HT1080 (cell line): ENCODE measurements at regions not wholly inside any gene's neighbourhood (a gene's known extent, or its start where the extent isn't known, plus 50 kb on each side); places are given as distances from the start of the nearest gene placed in this dataset.
A peak's percentile ranks its signal among the peaks of the same experiment; 100 is the strongest.

Source experiments
- DNase-seq: peaks from one replicate; pipeline ENCODE4 v3.0.0-alpha.2; 2015; ENCODE audit warnings: low read depth

DNA sequence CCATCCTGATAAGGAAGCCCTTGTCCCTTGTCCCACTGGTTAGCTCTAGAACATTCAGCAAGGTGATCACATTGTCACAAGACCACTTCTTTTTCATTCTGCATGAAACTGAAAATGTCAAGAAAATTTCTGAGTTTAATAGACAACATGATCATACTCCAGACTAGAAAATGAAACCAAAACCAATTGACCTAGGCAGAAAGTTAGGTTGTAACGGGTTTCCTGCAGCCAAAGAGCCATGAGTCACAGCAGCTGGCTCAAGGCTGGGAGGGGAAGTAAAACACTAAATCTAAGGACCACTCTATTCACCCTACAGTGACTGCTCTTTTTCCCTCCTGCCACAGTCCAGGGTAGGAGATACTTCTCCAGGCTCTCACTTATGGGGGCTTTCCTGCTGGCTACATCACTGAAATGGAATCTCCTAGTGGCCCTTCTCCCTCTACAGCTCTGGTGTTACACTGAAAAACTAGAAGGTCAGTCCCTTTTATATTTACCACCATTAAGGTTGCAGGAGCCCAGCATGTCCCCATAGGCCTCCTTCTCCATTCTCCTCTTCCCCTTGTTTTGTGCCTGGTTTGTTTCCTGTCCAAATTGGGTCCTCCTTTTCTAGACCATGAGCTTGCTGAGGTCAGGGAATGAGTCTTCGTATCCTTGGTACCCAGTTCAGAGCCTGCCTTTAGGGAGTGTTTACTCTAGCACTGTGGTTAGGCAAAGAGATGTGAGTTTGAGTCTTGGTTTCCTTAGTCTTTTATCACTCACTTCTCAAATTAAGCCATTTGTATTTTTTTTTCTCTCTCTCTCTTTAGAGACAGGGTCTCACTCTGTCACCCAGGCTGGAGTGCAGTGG lies 236.5 kb upstream of the JUN start:
- DNase-seq: peak; percentile 85

DNA sequence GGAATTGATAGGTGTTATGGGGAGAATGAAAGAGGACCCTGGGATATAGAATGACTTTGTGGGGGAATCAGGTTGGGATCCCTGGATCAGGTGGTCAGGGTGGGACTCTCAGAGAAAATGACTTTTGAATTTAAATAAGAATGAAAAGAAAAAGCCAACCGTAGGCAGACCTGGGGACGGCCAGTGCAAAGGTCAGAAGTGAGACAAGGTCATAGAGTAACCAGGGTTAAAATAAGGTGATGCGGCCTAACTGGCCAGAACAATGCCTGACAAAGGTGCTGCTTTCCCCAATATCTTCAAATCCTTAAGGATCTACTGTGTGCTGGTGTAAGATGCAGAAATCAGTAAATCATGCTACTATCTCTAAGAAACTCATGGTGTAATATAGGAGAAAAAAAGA lies 238.4 kb upstream of the JUN start:
- DNase-seq: no peak

GRCh38 chr1:59022799-59023198 lies 239.0 kb upstream of the JUN start:
- DNase-seq: no peak

- DNase-seq: peak; percentile 83
These were observed 241.4 kb upstream of the JUN start for GRCh38 chr1:59025201-59025600.

DNA sequence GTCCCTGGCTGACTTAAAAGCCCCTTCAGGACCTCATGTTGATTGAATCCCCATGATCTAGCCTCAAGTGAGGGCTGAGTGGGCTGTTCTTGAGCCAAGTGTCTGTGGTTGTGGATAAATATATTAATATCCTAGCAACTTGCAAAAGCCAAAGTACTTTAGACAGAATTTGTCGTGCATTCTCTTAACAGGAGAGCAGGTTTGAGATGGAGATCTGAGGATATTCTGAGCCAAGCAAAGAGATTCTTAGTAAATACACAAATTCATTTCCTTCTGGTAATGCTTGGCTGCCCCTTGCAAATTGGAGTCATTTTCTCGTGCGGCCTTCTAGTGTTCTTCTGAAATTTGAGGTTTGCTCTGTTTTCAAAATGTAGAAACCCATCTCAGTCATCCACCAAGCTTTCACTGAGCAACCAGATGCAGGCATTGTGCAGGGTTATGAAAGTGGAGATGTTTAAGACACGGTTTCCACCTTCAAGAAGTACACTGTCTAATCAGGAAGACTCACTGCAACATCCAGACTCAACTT lies 242.1 kb upstream of the JUN start:
- DNase-seq: no peak

GRCh38 chr1:59026472-59026948 lies 242.7 kb upstream of the JUN start:
- DNase-seq: peak; percentile 26

DNA sequence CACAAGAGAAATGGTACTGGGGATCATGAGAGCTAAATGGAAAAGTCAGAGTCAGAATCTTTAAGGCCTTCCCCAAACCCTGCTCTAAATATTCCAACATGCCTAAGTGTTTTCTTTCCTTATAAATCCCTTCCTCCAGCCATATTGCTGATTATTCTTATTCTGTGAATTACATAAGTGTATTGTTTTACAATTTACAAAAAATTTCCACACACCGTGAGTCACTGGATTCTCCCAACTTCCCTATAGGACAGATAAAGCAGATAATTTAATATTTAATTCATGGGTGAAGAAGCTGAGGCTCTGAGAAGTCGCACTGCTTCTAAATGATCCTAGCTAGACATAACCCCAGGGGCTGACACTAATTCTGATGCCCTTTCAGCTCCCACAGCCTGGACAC lies 243.3 kb upstream of the JUN start:
- no peak for DNase-seq

- DNase-seq: no peak
These were observed 244.2 kb upstream of the JUN start for GRCh38 chr1:59028048-59028447.

- peak; percentile 63 for DNase-seq
These were observed 245.7 kb upstream of the JUN start for GRCh38 chr1:59029411-59030167.

GRCh38 chr1:59032228-59032627 lies 248.4 kb upstream of the JUN start:
- DNase-seq: no peak

DNA sequence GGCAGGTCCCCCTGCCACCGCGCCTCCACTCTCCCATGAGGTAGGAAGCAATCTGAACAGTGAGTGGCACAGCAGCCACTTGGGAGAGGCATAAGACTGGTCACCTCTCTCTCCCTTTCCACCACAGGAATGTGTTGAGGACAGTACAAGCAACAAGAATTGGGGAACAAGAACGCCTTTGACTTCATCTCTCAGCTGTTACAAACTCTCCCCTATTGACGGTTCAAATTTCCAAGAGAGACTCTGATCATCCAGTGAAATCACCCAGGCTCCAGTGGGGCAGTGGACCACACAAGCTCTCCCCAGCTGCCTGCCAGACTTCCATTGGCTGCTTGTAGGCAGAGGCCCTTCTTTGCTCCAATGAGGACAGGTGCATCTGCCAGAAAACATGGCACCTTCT lies 249.9 kb upstream of the JUN start:
- DNase-seq: no peak

DNA sequence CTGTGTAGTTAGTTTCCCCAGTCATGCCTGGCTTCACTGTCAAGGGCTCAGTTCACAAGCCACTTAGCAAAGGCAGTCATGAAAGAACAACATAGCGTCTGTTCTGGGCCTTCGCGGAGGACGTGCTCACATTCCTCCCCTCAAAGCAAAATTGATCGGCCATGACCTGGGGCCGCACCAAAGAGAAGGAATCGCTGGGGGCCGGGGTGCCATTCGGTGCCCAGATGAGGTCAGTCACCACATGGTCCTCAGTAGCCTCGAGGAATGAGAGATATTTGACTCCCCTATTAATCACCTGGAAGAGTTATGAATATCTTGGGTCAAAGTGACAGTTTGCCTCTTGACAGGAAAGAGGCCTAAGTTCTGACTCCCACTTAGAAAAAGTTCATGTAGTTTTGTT lies 251.1 kb upstream of the JUN start:
- no peak for DNase-seq

GRCh38 chr1:59039551-59039950 lies 255.7 kb upstream of the JUN start:
- DNase-seq: no peak

DNA sequence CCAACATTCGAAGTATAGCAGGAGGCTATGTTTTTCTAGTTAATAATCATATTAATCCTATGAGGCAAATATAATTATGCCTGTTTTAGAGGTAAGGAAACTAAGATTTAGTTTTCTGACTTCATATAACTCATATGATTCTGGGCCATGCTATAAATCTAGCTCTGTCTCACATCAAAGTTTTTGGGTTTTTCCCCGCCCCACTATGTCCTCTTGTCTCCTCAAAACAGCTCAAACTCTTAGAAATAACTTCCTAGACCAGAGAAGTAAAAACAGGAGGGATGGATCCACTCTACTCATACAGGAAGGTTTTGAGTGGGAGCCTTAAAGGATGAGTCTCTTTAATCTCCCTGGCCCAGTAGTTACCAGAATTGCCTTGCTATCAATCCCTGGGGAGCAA lies 256.4 kb upstream of the FGGY start:
- DNase-seq: no peak

DNA sequence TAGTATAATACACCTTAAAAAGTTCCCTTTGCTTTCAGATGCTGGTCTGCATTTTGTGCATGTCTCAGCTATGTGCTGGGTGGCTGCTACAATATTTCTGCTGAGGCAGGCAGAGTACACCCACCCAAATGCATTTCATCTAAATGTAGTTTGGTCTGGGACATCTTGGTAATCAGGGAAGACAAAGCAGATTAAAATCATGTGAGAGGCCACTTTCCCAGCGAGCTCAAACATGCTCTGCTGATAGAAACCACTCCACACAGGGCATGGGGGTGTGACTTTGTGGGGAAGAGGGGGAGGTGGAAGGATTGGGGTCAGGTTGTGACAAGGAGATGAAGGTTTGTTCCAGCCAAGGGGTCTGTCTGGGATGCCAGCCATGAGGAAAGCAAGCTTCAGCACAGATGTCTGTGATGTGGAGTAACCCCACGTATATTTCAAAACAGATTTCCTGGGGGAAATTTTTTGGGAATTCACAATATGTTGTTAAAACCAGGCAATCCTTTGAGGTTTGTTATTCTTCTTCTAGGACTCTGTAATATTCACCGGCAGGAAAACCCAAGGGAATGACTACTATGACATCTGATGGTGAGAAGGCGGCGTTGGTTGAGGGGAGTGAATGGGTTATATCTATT lies 255.1 kb upstream of the FGGY start:
- DNase-seq: no peak

GRCh38 chr1:59043796-59044195 lies 253.1 kb upstream of the FGGY start:
- peak; percentile 75 for DNase-seq

GRCh38 chr1:59044535-59045121 lies 252.3 kb upstream of the FGGY start:
- DNase-seq: no peak

DNA sequence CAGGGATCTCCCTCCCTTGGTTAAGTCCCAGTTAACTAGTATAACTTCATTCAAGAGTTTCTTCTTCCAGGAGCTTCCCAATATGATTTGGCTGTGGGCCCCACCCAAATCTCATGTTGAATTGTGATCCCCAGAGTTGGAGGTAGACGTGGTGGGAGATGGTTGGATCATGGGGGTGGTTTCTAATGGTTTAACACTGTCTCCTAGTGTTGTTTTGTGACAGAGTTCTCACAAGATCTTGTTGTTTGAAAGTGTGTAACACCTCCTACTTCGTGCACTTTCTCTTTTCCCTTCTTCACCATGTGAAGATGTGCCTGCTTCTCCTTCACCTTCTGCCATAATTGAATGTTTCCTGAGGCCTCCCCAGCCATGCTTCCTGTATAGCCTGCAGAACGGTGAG lies 251.8 kb upstream of the FGGY start:
- no peak for DNase-seq

- no peak for DNase-seq
These were observed 251.3 kb upstream of the FGGY start for GRCh38 chr1:59045636-59046035.

- DNase-seq: peak; percentile 52
These were observed 250.8 kb upstream of the FGGY start for GRCh38 chr1:59046134-59046533.

DNA sequence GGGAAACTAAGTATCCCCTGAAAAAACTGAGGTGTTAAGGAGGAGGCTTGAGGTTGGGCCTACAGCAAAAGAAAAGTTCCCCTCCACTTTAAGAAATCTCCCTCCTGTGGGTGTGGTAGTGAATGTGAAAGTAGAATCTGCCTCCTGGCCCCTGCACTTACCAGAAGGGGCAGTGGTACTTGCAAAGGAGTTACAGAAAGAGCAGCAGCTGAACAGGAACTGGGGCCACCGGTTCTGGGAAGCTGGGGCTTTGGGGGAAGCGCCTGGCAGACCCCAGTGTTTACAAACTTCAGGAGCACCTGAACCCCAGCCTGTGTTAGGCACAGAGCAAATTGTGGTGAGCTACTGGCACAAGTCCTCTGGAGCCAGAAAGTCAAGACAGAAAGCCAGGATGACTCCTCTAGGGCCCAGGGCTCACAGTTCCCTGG lies 250.2 kb upstream of the FGGY start:
- DNase-seq: no peak

- no peak for DNase-seq
These were observed 245.9 kb upstream of the FGGY start for GRCh38 chr1:59051007-59051406.
